GM18858 (cell line): ENCODE measurements at regions not wholly inside any gene's neighbourhood (a gene's known extent, or its start where the extent isn't known, plus 50 kb on each side); places are given as distances from the start of the nearest gene placed in this dataset.

Experiments
- ATAC-seq: cut with Tn5 transposase; IDR thresholded peaks from one replicate; pipeline ENCODE4 v1.9.1; 2021; ENCODE audit not compliant: unreplicated experiment

- ATAC-seq, result no peak
These were observed 282.8 kb upstream of the SALL3 start for GRCh38 chr18:78696698-78697435.

GRCh38 chr18:78697446-78697845 lies 282.2 kb upstream of the SALL3 start:
- no peak for ATAC-seq

DNA sequence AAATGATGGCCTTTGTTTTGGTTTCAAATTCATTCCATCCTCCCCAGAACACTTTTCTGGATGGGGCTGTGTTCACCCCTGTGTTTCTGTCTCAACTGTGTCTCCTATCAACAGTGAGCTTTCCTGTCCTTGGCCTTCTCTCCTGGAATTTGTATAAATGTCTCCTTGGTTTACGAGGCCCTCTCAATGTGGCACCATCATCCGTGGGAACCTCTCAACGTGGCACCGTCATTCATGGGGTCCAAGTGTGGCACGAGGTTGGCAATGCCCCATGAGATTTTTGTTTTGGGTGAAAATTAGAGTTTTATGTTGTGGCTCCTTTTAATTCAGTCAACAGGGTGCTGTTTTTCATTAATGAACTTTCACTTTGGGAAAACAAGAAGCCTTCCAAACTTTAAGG lies 280.7 kb upstream of the SALL3 start:
- ATAC-seq, result no peak

GRCh38 chr18:78699499-78699898 lies 280.1 kb upstream of the SALL3 start:
- no peak for ATAC-seq

DNA sequence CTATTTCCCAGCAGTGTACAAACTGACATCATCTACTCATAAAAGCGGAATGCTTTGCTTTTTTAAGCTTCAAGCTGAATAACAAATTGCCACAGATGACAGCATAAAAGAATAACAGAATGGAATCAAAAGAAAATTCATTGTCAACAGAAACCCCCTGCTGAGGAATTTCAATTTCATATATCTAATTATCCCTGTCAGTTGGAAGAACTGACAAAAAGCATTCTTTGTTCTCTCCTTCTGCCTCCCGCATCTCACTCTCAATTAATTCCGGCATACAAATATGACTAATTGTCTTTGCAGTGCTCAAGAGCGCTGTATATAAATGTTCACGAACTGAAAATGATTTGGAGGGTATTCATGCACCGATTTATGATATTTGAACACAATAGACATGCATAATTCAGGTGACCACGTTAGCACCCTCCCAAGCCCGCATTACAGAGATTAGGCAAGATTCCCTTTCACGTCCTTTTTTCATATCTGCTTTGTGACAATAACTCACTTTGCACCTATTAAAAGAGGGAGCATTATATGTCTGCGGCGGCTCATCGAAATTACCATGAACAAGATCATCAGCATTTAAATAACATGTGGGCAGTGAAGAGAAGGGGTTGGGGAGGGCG lies 277.7 kb upstream of the SALL3 start:
- no peak for ATAC-seq

DNA sequence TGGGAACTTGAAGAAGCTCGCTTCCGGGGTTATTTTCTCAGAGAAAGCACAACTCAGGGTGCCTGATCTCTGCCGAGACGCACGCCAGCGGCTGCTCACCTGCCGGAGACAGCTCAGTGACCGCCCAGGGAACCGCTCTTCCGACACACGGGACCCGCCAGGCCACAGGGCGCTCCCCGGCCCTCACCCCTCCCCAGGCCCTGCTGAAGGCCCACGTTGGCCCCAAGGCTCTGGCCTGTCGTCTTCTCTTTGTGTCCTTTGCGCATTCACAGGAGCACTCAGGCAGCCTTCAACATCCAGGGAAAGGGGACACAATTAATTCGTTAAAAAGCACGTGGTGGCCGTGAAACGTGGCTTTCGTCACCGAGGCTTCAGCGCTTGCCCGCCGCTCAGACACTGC lies 276.3 kb upstream of the SALL3 start:
- no peak for ATAC-seq

DNA sequence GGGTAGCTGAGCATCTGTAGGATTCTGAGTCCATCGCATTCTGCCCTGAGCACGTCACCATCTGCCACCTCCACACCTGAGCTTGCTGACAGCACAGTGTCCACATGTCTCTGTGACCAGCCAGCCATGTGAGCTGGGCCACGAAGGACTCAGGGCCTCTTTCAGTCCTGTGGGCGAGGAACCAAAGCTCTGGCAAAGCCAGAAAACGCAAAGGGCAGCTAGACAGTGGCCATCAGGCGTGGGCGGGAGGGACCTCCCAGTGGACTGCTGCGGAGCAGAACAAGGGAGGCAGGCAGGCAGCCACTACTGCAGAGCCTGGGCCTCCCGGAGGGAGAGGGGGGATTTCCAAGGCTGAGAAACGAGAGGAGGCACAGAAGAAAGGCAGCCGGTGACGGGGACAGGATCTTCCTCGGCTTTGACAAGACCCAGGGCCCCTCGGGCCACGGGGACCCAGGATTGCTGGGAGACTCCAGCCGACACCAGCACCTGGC lies 274.6 kb upstream of the SALL3 start:
- ATAC-seq, result no peak

DNA sequence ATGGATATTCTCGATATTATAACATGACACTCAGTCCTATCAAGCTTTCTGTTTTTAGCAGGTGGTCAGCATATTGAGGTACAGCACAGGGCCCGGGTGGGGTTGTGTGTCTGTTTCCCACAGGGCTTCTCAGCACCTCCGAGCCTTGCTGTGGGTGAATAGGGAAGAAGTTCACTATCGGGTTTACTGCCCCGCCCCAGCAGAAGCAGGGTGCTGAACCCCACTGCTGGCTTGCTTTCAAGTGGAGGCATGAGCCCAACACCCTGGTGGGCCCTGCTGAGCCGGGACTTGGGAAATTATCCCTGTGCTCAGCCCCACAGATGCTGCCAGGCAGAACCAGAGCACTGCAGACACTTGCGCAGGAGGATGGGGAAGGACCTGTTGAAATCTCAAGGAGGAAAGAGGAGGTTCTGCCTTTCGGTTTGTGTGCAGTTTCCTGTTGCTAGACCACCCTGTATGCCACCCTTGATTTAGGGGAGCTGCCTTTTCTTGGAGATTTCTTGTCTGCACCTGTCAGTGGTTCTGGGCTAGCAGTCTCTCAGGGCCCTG lies 270.3 kb upstream of the SALL3 start:
- no peak for ATAC-seq

GRCh38 chr18:78711316-78711715 lies 268.3 kb upstream of the SALL3 start:
- no peak for ATAC-seq

- no peak for ATAC-seq
These were observed 267.6 kb upstream of the SALL3 start for GRCh38 chr18:78711971-78712370.

GRCh38 chr18:78713069-78713468 lies 266.5 kb upstream of the SALL3 start:
- no peak for ATAC-seq

- ATAC-seq, result no peak
These were observed 265.9 kb upstream of the SALL3 start for GRCh38 chr18:78713726-78714125.

DNA sequence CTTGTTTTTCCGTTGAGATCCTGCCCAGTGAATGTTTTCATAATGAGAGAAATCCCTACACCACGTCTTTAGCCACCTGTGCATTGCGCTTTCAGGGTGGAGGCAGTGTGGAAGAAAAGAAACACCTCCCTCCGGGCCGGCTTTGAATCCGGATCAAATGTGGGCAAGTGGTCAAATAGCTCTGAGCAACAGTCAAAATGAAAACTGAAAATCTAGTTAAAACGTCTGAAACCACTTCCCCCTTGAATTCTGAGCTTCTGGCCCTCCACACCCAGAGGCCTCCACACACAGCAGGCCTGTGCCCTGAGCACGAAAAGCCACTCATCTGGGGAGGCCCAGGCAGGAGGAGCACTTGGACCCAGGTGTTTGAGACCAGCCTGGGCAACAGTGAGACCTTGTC lies 263.6 kb upstream of the SALL3 start:
- ATAC-seq, result no peak

DNA sequence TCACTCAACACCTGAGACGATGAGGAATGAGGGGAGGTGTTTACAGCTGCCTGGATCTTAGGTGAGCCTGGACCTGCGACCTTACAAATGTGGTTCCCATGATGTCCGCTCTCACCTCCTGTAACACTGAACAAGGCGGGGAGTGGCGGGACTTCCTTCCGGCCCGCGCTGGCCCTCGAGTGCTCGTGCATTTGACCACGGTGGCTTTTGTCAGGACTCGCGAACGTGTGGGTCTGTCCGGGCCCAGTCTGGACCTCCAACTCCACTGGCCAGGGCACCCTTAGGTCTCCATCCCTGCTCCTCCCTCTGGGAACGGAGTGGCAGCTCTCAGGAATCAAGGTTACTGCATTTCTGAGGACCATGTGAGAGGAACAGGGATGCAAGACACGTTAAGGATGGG lies 263.0 kb upstream of the SALL3 start:
- no peak for ATAC-seq

GRCh38 chr18:78717051-78717765 lies 262.4 kb upstream of the SALL3 start:
- no peak for ATAC-seq

DNA sequence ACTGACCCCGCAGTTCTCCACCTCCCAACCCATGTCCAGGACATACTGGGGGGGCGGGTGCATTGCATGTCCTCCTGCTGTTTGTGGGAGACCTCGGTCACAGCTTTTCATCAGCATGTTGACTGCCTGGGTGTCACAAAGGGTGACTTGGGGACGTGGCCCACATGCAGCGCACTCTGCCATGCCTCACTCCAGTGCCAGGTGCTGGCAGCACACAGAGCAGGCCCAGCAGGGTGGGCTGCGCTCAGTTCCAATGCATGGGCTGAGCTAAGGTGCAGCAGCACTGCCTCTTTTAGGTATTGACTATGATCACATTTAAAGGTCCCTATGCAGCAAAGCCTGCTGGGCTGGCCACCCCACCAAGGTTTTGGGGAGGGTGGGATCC lies 261.9 kb upstream of the SALL3 start:
- no peak for ATAC-seq

DNA sequence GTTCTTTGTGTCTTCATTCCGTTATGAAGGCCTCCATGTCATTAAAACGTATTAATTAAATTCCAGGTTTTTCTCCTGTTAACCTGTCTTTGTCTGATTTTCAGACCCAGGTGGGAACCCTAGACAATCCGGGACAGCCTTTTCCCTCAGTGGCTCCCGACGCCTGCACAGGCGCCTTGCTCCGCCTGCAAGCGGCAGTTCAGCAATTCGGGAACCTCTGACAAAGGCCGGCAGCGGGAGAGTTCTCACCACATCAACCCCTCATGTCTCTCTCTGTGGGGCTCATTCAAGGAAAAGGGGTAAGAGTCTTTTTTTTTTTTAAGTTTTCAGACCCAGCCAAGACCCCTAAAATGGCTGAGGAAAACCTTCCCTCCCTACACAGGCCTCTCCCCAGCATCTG lies 259.8 kb upstream of the SALL3 start:
- ATAC-seq, result no peak

- no peak for ATAC-seq
These were observed 259.0 kb upstream of the SALL3 start for GRCh38 chr18:78720456-78721237.

DNA sequence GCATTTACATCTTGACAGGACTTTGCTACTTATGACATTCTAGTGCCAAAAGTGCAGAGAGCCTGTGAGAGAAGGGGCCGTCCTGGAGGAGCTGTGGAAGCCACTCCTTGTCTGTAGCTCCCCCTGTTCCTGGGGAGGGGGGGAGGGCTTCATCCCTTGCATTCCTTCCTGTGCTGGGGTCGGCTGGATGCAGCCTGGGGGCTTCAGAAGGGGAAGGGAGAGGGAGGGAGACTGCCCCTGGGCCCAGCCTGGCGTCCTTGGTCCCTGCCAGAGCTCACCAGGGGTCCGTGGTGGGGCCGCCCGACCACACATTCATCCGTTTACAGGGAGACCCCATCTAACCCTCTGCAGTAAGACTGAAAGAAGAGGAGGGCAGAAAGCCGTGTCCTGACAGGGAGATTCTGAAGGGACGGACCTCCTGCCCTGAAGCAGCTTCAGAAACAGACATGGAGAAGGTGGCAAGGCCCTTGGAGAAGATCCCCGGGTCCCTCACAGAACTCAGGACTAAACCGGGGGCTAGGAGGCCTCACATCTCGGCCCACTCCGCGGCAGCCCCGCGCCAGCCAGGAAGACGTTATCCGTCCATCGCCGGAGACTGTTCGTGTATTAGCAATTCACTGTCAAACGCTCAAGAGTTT lies 258.3 kb upstream of the SALL3 start:
- no peak for ATAC-seq

DNA sequence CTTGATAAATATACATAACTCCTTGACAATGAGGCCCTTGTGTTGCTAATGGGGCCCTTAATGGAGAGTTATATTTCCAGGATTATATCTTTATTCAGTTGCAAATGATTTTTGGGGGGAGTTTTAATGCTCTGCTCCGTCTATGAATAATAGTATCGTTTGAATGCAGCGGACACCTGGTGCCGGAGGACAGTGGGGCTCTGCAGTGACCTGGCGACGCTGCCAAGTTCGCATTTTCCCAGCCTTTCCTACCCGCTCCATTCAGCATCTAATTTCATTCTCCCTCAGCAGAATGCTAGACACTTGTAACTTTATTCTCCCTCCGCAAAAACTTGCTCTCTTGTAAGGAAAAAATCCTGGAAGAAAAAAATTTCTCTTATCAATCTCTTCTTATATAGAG lies 257.6 kb upstream of the SALL3 start:
- no peak for ATAC-seq

GRCh38 chr18:78722386-78722785 lies 257.2 kb upstream of the SALL3 start:
- no peak for ATAC-seq
